ENCODE measurements at regions not wholly inside any gene's neighbourhood (a gene's known extent, or its start where the extent isn't known, plus 50 kb on each side); places are given as distances from the start of the nearest gene placed in this dataset.

DNA sequence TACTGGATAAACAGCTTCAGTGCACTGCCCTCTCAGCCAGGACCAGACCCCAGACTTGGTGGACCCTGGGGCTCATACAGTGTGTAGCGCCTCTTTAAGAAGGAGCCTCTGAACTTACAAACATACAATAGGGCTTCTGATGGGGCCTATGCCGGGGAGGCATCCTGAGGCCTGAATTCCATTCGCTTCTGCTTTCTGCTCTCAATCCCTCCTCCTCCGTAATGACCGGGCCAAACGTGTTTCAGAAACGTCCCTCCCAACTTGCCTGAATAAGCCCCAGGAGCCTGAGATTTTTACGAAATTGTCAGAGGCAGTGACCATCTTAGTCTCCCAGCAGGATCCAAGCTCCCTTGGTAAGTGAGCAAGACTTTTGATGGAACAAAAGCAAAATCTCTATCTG lies 128.1 kb upstream of the BOD1 start:
- Histone ChIP-seq H2BK120ac (replicated peaks; ENCODE audit: low read depth, low read length) (peak overlapping the region; percentile 69), H2BK5ac (ENCODE audit: low read depth, low read length) (peak overlapping the region; percentile 54; the same call in 1 of the 2 replicates), H3K4ac (replicated peaks; ENCODE audit: insufficient read length, low read depth, low read length) (no peak overlapping the region), H3K27me3 (replicated peaks in 1 of 4; ENCODE audit: control insufficient read depth in 3 of 4, extremely low read depth in 1 of 4, insufficient read depth in 3 of 4, low read length in 3 of 4) (no peaks in the 10 kb centered on the region), H3K23ac (ENCODE audit: insufficient read length) (no peak overlapping the region), H2BK15ac (ENCODE audit: low read length) (0 out of 2 replicates have a peak overlapping the region, but pooled peaks have one; percentile 40), H3K27ac (ENCODE audit: low read depth, low read length) (no peak overlapping the region), H2AK5ac (ENCODE audit: low read depth, low read length) (peak overlapping the region; percentile 70), H3K56ac (replicated peaks; ENCODE audit: insufficient read length, low read depth, low read length) (no peak overlapping the region), H3K4me2 (ENCODE audit: insufficient read depth in 1 of 2, low read depth in 2 of 2, low read length in 2 of 2) (peak overlapping the region in 1 of 2 experiments; percentile 26; a peak in 3 of 4 replicates), H3K9ac (replicated peaks in 1 of 4; ENCODE audit: extremely low read depth in 1 of 4, low read depth in 3 of 4, low read length in 3 of 4) (no peak overlapping the region), H4K5ac (ENCODE audit: insufficient read length, low read depth, low read length) (no peak overlapping the region), H2BK20ac (ENCODE audit: low read length) (peak overlapping the region; percentile 86), H3K9me3 (ENCODE audit: insufficient read depth in 2 of 2, low read depth in 1 of 2, low read length in 1 of 2) (no peaks in the 10 kb centered on the region), H3K18ac (ENCODE audit: extremely low read depth, low read length) (peak overlapping the region; percentile 62; the same call in 1 of the 2 replicates), H3K23me2 (ENCODE audit: low read depth, low read length) (no peaks in the 10 kb centered on the region), H3K4me3 (ENCODE audit: extremely low read depth in 1 of 4, insufficient read depth in 2 of 4, low read depth in 3 of 4, low read length in 4 of 4) (no peak overlapping the region), H3K79me1 (ENCODE audit: low read depth, low read length) (no peaks in the 10 kb centered on the region), H4K20me1 (replicated peaks in 1 of 2; ENCODE audit: control insufficient read depth in 1 of 2, insufficient read depth in 2 of 2, low read length in 2 of 2) (no peaks in the 10 kb centered on the region), H3K36me3 (ENCODE audit: control insufficient read depth in 2 of 4, insufficient read depth in 4 of 4, low read length in 3 of 4) (no peaks in the 10 kb centered on the region), H3K4me1 (replicated peaks in 1 of 4; ENCODE audit: control insufficient read depth in 3 of 4, insufficient read depth in 4 of 4, low read length in 3 of 4) (peaks cover 1 to 13% (median 12%) of the 10 kb centered on the region in 4 experiments; a peak in 6 of 7 replicates), H4K91ac (replicated peaks; ENCODE audit: insufficient read length, low read length) (no peak overlapping the region), H3K14ac (ENCODE audit: insufficient read length) (no peak overlapping the region), H2AFZ (ENCODE audit: low read length) (peak overlapping the region; percentile 6; the same call in 1 of the 2 replicates), H2BK12ac (ENCODE audit: low read depth, low read length) (peak overlapping the region; percentile 76; the same call in 1 of the 2 replicates), H3K79me2 (ENCODE audit: control insufficient read depth in 1 of 2, insufficient read depth in 2 of 2, low read length in 2 of 2) (no peaks in the 10 kb centered on the region), H4K8ac (ENCODE audit: extremely low read depth, insufficient read depth, low read length) (0 out of 2 replicates have a peak overlapping the region, but pooled peaks have one; percentile 37)
- DNase-seq (ENCODE audit: low read depth in 1 of 2, low spot score in 2 of 2) (no peak), FAIRE-seq (no peak)
- ChIA-PET CTCF (ENCODE audit: partially characterized antibody) (interaction anchor here (0.5 to 2.5 kb wide), 7 partner anchors 8 to 106 kb away, joined by 3 to 6 read pairs (median 3); no protein-coding TSS in a partner anchor), POLR2A (ENCODE audit: partially characterized antibody) (interaction anchor here (0.7 to 0.9 kb wide), 2 partner anchors 10 to 20 kb away, joined by 3 read pairs; no protein-coding TSS in a partner anchor)
- WGBS, 2 experiments (ENCODE audit: extremely low coverage in 1 of 2, insufficient coverage in 1 of 2, insufficient read length in 1 of 2, insufficient replicate concordance in 2 of 2, low coverage in 1 of 2, low lambda C conversion rate in 2 of 2, missing lambda C conversion rate in 1 of 2), result 60% methylated on average over 8 of the region's 8 CpGs; no CpG with 5 or more reads in 1 of the 2 experiments
- no peak for TF ChIP-seq POLR2A (IDR thresholded peaks at IDR 0.05; ENCODE audit: control extremely low read depth in 1 of 2, low read depth in 2 of 2, low read length in 2 of 2)
